Ovary (tissue), 7 donors: ENCODE measurements at regions not wholly inside any gene's neighbourhood (a gene's known extent, or its start where the extent isn't known, plus 50 kb on each side); places are given as distances from the start of the nearest gene placed in this dataset.

Experiments
- DNase-seq, 5 donors: peaks; one replicate each; pipeline ENCODE4 v3.0.0-alpha.2; 2019 to 2020
- H3K27ac ChIP-seq, 2 donors: fragments of 200-600 bp; one replicate each; pipeline versions ENCODE4 v1.5.1 to v1.8.0; 2019 to 2022
- H3K27me3 ChIP-seq: fragments of 200-600 bp; one replicate; pipeline ENCODE4 v1.8.0; 2022
- H3K36me3 ChIP-seq: fragments of 200-600 bp; sonication (generic); one replicate; pipeline ENCODE4 v1.5.1; 2019
- H3K4me1 ChIP-seq: one replicate; pipeline ENCODE4 v1.8.1; 2013; ENCODE audit warnings: mild to moderate bottlenecking, moderate library complexity; ENCODE audit not compliant: insufficient read depth
- H3K4me3 ChIP-seq: fragments of 200-600 bp; sonication (generic); one replicate; pipeline ENCODE4 v1.5.1; 2017
- H3K9me3 ChIP-seq, 2 donors: fragments of 200-600 bp in 1 of 2; sonication (generic) in 1 of 2; one replicate each; pipeline versions ENCODE4 v1.5.1 to v1.8.1; 2013 to 2019; ENCODE audit warnings: mild to moderate bottlenecking in 1 of 2, moderate library complexity in 1 of 2
- CTCF ChIP-seq, 3 donors: fragments of 450-650 bp in 2 of 3; fragments of 200-600 bp in 1 of 3; IDR thresholded peaks; one replicate each; pipeline versions ENCODE4 v1.5.1 to v1.8.0; 2016 to 2022; ENCODE audit warnings: antibody characterized with exemption in 3 of 3, mild to moderate bottlenecking in 1 of 3
- EP300 ChIP-seq: sonication (generic); formaldehyde crosslinking; IDR thresholded peaks from one replicate; pipeline ENCODE4 v1.6.1; 2017; ENCODE audit warnings: antibody characterized with exemption
- POLR2A ChIP-seq: fragments of 450-650 bp; IDR thresholded peaks from one replicate; pipeline ENCODE4 v1.6.1; 2017; ENCODE audit warnings: antibody characterized with exemption, mild to moderate bottlenecking, moderate library complexity
- WGBS, 3 donors: extraction: QIAGEN DNeasy Blood & Tissue Kit in 1 of 3; methylation state at CpG; one replicate each; pipeline versions ENCODE4 v1.1.5 to v1.1.7; 2013 to 2017; 5-methylcytosine and 5-hydroxymethylcytosine counted together
- intact Hi-C, 4 donors: fragments of 100-400 bp; cut with DNase I; formaldehyde crosslinking; loops; one replicate each; pipeline versions ENCODE4 v1.11.0 to v1.15.1; 2022 to 2023
- donor health status: DM: no; HTN: no; CAD: no; lungs with moderate emphysema.
- donor health status: DM: no; HTN: no; CAD: no.
- donor health status: Bipolar disorder and iron deficiency.
- donor health status: DM: no; HTN: no; CAD: no.
- donor health status: DM: yes; HTN: yes; CAD: no.

- H3K4me3 ChIP-seq: no peak overlapping the region
- H3K4me1 ChIP-seq: no peaks in the 10 kb centered on the region
- no peaks in the 10 kb centered on the region for H3K9me3 ChIP-seq
- no peaks in the 10 kb centered on the region for H3K36me3 ChIP-seq
- peak in 3 of 5 donors; percentile 30 to 67 (median 62) for DNase-seq
- TF ChIP-seq CTCF (IDR thresholded peaks at IDR 0.05): no peak
- peak; percentile 66 for TF ChIP-seq EP300
- TF ChIP-seq POLR2A: no peak
- intact Hi-C loops: no loop called here
- WGBS, 3 donors: 43 to 68% (median 55%) methylated on average over 11 of the region's 11 CpGs
- peak overlapping the region; percentile 3 to 17 for H3K27ac ChIP-seq
- no peaks in the 10 kb centered on the region for H3K27me3 ChIP-seq
These were observed 102.0 kb upstream of the PRICKLE2 start for GRCh38 chr3:64327100-64327804.

- 19 to 37% (median 28%) methylated on average over 1 of the region's 1 CpG for WGBS, 3 donors
- no peak for DNase-seq
- H3K4me1 ChIP-seq: no peaks in the 10 kb centered on the region
- H3K27me3 ChIP-seq: no peaks in the 10 kb centered on the region
- H3K27ac ChIP-seq: no peak overlapping the region
- H3K4me3 ChIP-seq: no peak overlapping the region
- no peaks in the 10 kb centered on the region for H3K36me3 ChIP-seq
- no peaks in the 10 kb centered on the region for H3K9me3 ChIP-seq
- intact Hi-C loops: no loop called here
- TF ChIP-seq EP300 (no peak), POLR2A (no peak), CTCF (IDR thresholded peaks at IDR 0.05) (no peak)
These were observed 96.5 kb upstream of the PRICKLE2 start for GRCh38 chr3:64321747-64322146.

- Histone ChIP-seq H3K4me3 (no peak overlapping the region), H3K27me3 (no peaks in the 10 kb centered on the region), H3K36me3 (no peaks in the 10 kb centered on the region), H3K27ac (no peak overlapping the region), H3K4me1 (no peaks in the 10 kb centered on the region), H3K9me3 (no peaks in the 10 kb centered on the region)
- intact Hi-C loops: no loop called here
- TF ChIP-seq EP300: no peak
- no peak for TF ChIP-seq POLR2A
- no peak for TF ChIP-seq CTCF (IDR thresholded peaks at IDR 0.05)
- no peak for DNase-seq
- 90 to 97% (median 95%) methylated on average over 4 of the region's 4 CpGs for WGBS, 3 donors
These were observed 94.1 kb upstream of the PRICKLE2 start for GRCh38 chr3:64319391-64319790.

GRCh38 chr3:64318668-64319271 is 93.5 kb upstream of the PRICKLE2 start:
- intact Hi-C loops: no loop called here
- WGBS, 3 donors: 88 to 90% (median 90%) methylated on average over 1 of the region's 1 CpG

More at GRCh38 chr3:64318668-64319271, 93.5 kb upstream of the PRICKLE2 start:
- Histone ChIP-seq H3K4me3 (no peak overlapping the region), H3K27ac (no peak overlapping the region), H3K36me3 (no peaks in the 10 kb centered on the region), H3K27me3 (no peaks in the 10 kb centered on the region), H3K4me1 (no peaks in the 10 kb centered on the region), H3K9me3 (no peaks in the 10 kb centered on the region)
- no peak for TF ChIP-seq POLR2A
- TF ChIP-seq CTCF (IDR thresholded peaks at IDR 0.05): no peak
- TF ChIP-seq EP300: no peak
- no peak for DNase-seq
